ENCODE measurements at regions not wholly inside any gene's neighbourhood (a gene's known extent, or its start where the extent isn't known, plus 50 kb on each side); places are given as distances from the start of the nearest gene placed in this dataset.

GRCh38 chr2:217157581-217157980 is 297.7 kb upstream of the TNP1 start (continued):
- no peak for TF ChIP-seq ZNF462 (CRISPR knock-in tag; IDR thresholded peaks at IDR 0.05)

- Histone ChIP-seq H3K27ac (ENCODE audit: low read depth) (no peak overlapping the region), H3K27me3 (ENCODE audit: insufficient read depth) (no peaks in the 10 kb centered on the region), H3K9me2 (ENCODE audit: insufficient read depth) (no peaks in the 10 kb centered on the region), H4K20me1 (replicated peaks; ENCODE audit: insufficient read depth) (no peaks in the 10 kb centered on the region), H3K36me3 (ENCODE audit: insufficient read depth) (no peaks in the 10 kb centered on the region), H3K4me3 (no peak overlapping the region), H3F3A (replicated peaks; ENCODE audit: low read depth) (no peaks in the 10 kb centered on the region), H3K4me1 (ENCODE audit: insufficient read depth) (no peaks in the 10 kb centered on the region), H2AFZ (no peak overlapping the region), H3K79me2 (replicated peaks; ENCODE audit: insufficient read depth) (no peaks in the 10 kb centered on the region), H3K4me2 (no peak overlapping the region)
- Mint-ChIP-seq H3K36me3 (ENCODE audit: low read depth) (no peaks in the 10 kb centered on the region), H3K4me1 (no peaks in the 10 kb centered on the region), H3K27me3 (ENCODE audit: insufficient read depth, low read depth, poor library complexity) (peaks cover 2% of the 10 kb centered on the region), H3K4me3 (no peak overlapping the region), H3K27ac (no peak overlapping the region), H3K9me3 (no peaks in the 10 kb centered on the region; the same call in 2 of the 3 replicates)
- ATAC-seq (no peak), DNase-seq (ENCODE audit: low spot score) (no peak)
- TF ChIP-seq STAT1 (IDR thresholded peaks at IDR 0.05; ENCODE audit: unreplicated experiment) (no peak), EZH2 (IDR thresholded peaks at IDR 0.05; ENCODE audit: low read depth, unreplicated experiment) (no peak), REST (IDR thresholded peaks at IDR 0.05; ENCODE audit: unreplicated experiment) (no peak), POLR2AphosphoS5 (IDR thresholded peaks at IDR 0.05; ENCODE audit: low read depth) (no peak), JUNB (IDR thresholded peaks at IDR 0.05; ENCODE audit: unreplicated experiment) (no peak), ZNF331 (CRISPR knock-in tag; IDR thresholded peaks at IDR 0.05; ENCODE audit: low read depth) (no peak), NANOG (IDR thresholded peaks at IDR 0.05; ENCODE audit: borderline replicate concordance) (no peak), CTCF (conservative IDR thresholded peaks at IDR 0.05; ENCODE audit: low read depth in 2 of 2) (no peak), ETS1 (IDR thresholded peaks at IDR 0.05) (no peak), ZNF114 (CRISPR knock-in tag; IDR thresholded peaks at IDR 0.05) (no peak), EZH2phosphoT487 (IDR thresholded peaks at IDR 0.05; ENCODE audit: unreplicated experiment) (no peak)
Observed at GRCh38 chr2:217156801-217157200, 296.9 kb upstream of the TNP1 start.
